Inflammatory macrophage (primary cell): ENCODE measurements at regions not wholly inside any gene's neighbourhood (a gene's known extent, or its start where the extent isn't known, plus 50 kb on each side); places are given as distances from the start of the nearest gene placed in this dataset.
"Not testable (repeated sequence)": the region's sequence is repeated elsewhere in the genome, so short reads cannot be mapped to it uniquely, and the experiment has no call there.

Experiments
- DNase-seq, 2 donors: peaks; one replicate each; pipeline ENCODE4 v3.0.0-alpha.2; 2020 to 2022

- DNase-seq, result no peak
Observed at GRCh38 chr3:81888914-81889557, 127.6 kb upstream of the GBE1 start.

GRCh38 chr3:81887448-81887847 lies 126.0 kb upstream of the GBE1 start:
- DNase-seq, result no peak

- DNase-seq, result no peak
Observed at GRCh38 chr3:81886081-81886480, 124.6 kb upstream of the GBE1 start.

- no peak for DNase-seq
Observed at GRCh38 chr3:81884791-81885190, 123.3 kb upstream of the GBE1 start.

- DNase-seq, result peak in 1 of 2 donors; percentile 21
Observed at GRCh38 chr3:81876826-81877225, 115.4 kb upstream of the GBE1 start.

GRCh38 chr3:81874738-81875137 lies 113.3 kb upstream of the GBE1 start:
- no peak for DNase-seq

GRCh38 chr3:81872566-81872965 lies 111.1 kb upstream of the GBE1 start:
- DNase-seq, result no peak

GRCh38 chr3:81871358-81872155 lies 110.1 kb upstream of the GBE1 start:
- DNase-seq, result no peak

GRCh38 chr3:81869382-81869781 lies 107.9 kb upstream of the GBE1 start:
- peak in 1 of 2 donors; percentile 43 for DNase-seq

GRCh38 chr3:81868597-81868996 lies 107.2 kb upstream of the GBE1 start:
- no peak for DNase-seq

GRCh38 chr3:81867875-81868274 lies 106.4 kb upstream of the GBE1 start:
- DNase-seq, result no peak

GRCh38 chr3:81865164-81865563 lies 103.7 kb upstream of the GBE1 start:
- not testable (repeated sequence) for DNase-seq

- DNase-seq, result no peak
Observed at GRCh38 chr3:81864272-81864671, 102.8 kb upstream of the GBE1 start.

GRCh38 chr3:81863756-81864155 lies 102.3 kb upstream of the GBE1 start:
- DNase-seq, result no peak

- DNase-seq, result no peak
Observed at GRCh38 chr3:81861593-81861992, 100.1 kb upstream of the GBE1 start.

- no peak for DNase-seq
Observed at GRCh38 chr3:81859524-81859923, 98.1 kb upstream of the GBE1 start.

- no peak for DNase-seq
Observed at GRCh38 chr3:81853431-81853830, 92.0 kb upstream of the GBE1 start.

- no peak for DNase-seq
Observed at GRCh38 chr3:81851176-81851575, 89.7 kb upstream of the GBE1 start.

GRCh38 chr3:81846988-81847387 lies 85.5 kb upstream of the GBE1 start:
- DNase-seq, result no peak

GRCh38 chr3:81841540-81841939 lies 80.1 kb upstream of the GBE1 start:
- peak; percentile 30 to 38 for DNase-seq

GRCh38 chr3:81839504-81840094 lies 78.2 kb upstream of the GBE1 start:
- DNase-seq, result peak in 1 of 2 donors; percentile 0

- peak; percentile 50 to 62 for DNase-seq
Observed at GRCh38 chr3:81838457-81838856, 77.0 kb upstream of the GBE1 start.

GRCh38 chr3:81837071-81837593 lies 75.7 kb upstream of the GBE1 start:
- DNase-seq, result no peak

- no peak for DNase-seq
Observed at GRCh38 chr3:81829937-81830336, 68.5 kb upstream of the GBE1 start.
